NCI-H2107 treated with DMSO at 0.1 percent for 48 hours (cell line): ENCODE measurements at regions not wholly inside any gene's neighbourhood (a gene's known extent, or its start where the extent isn't known, plus 50 kb on each side); places are given as distances from the start of the nearest gene placed in this dataset.

Source experiments
- DNase-seq: peaks from one replicate; lab custom pipeline; 2025; ENCODE audit not compliant: unreplicated experiment; lab: John Stamatoyannopoulos, UW

DNA sequence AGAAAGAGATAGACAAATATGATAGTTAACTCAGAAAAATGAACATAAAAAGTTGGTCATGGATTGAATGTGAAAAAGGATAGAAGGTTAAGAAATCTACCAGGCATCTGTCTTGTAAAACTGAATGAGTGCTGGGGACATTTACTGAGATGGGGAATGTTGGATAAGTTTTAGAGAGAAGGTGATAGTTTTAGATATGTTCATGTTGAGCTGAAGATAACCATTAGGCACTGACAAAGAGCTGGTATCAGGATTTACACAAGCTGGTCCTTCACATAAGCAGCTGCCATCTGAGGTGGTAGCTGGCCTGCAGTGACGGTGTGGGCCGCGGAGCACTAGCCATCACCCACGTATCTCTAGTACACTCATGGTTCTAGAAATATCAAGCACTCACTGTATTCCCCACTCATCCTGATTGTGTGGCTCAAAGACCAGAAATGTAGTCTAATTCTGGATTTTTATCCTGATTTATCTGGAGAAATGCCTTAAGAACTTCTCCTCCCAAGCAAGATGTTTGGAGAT lies 194.4 kb upstream of the KCNJ16 start:
- no peak for DNase-seq

GRCh38 chr17:69882281-69882680 lies 192.7 kb upstream of the KCNJ16 start:
- no peak for DNase-seq

- no peak for DNase-seq
Measured at GRCh38 chr17:69883120-69883519, 191.9 kb upstream of the KCNJ16 start.

DNA sequence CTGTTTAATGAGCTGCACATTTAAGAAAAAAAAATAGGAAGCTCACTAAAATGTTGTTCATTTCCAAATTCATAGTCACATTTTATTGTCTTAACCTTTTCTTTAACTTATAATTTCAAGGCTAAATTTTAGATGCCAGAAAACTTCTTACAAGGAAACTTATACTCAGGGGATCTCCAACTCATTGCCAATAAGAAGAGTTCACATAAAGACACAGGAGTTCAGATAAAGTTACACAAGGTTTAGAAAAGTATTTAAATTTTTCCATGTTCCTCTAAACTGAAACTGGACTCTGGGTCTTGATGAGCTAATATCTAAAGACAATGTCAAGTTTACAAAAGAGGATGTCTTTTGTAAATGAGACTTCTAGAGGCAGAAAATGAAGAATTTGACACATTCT lies 190.7 kb upstream of the KCNJ16 start:
- DNase-seq: no peak

- no peak for DNase-seq
Measured at GRCh38 chr17:69884846-69885245, 190.2 kb upstream of the KCNJ16 start.

DNA sequence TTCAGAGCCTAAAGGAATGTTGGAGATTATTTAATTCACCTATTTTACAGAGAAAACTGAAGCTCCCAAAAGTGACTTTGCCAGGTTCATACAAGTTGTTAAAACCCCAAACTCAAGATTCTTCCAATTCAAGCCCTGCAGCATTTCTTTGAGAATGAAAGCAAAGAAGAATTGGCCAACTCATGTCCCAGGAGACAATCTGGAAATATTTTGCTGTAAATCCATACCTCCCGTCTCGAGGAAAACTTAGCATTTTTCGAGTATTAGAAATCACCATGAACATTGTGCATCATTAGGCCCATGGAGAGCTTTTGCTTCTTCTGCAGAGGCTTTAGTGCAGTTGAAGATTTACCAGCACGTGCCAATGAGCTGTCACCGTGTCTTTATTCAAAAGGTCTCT lies 176.4 kb upstream of the KCNJ16 start:
- DNase-seq: no peak

DNA sequence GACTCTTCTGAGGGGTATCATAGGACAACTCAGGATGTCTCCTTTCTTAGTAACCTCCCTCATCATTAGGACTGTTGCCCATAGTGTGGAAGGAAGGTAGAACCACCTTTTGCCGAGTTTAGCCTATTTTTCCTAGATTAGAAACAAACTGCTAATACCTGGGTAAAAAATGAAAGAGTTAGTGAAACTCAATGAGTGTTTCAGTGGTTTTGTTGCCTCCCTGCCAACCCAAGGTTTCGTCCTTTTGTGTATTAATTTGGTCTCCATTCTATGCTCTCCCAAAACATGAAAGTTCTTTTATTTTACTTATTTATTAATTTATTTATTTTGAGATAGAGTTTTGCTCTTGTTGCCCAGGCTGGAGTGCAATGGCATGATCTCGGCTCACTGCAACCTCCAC lies 174.9 kb upstream of the KCNJ16 start:
- DNase-seq: no peak

GRCh38 chr17:69900829-69901228 lies 174.2 kb upstream of the KCNJ16 start:
- DNase-seq: no peak

DNA sequence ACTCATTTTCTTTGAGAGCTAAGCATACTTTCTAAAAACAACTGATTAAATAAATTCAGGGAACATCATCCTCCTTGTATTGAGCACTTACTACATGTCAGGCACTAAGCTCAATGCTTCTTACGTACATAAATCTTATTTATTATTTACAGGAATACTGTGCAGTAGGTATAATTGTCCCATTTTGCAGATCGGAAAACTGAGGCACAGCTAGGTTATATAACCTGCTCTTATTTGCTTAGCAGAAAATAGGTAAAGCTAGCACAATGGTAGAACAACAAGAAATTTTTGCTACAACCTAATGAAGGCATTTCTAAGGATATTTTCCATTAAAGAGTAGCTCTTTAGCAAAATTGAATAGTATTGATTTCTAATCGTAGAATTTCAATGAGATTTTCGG lies 168.7 kb upstream of the KCNJ16 start:
- no peak for DNase-seq

DNA sequence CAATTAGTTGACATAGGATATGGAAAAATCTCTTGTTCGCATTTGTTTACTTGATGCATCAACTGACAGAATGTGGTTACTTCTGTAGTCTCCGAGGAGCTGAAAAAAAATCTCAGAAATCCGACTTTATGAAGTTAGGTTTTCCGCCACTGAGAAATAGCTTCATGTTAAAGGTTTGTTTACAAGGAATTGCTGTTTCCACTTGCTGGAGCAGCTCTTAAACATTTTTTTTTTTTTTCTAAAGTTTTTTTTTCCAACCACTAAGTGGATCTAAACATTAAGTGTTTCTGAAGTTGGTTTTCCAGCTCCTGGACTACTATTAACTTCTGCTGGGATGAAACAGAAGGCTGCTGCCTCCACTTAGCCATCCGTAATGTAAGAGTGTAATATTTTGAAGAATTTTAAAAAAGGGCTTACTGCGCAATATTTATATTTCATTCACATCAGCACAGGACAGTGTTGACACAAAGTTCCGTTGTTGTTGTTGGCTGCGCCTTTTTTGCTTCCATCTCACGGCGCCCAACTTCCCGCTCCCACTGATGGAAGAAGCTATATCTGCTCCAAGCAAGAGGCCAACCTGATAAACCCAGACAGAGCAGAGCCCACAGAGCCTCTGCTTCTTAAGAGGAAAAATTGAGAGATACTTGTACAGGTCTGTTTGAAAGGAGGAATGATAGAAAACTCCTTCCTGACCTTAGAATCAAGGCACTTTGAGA lies 167.7 kb upstream of the KCNJ16 start:
- DNase-seq: no peak

GRCh38 chr17:69908626-69909368 lies 166.2 kb upstream of the KCNJ16 start:
- DNase-seq: no peak

DNA sequence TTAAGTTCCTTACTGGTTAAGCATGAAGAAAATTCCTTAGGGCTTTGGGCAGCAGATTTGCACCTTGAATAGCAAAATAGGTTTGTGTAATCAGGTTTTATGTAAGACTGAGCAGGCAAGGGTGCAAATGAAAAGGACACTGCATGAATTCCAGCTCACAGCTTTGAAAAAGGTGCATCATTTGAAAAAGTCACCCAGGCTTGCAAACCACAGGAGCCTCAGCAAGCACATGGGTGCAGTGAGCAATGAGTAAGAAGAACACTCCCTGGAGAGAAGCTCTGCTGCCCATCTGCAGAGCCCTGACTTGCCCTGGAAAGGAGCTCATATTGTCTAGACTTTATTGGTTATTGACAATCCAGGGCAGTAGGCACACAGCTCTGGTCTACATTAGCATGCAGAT lies 165.6 kb upstream of the KCNJ16 start:
- DNase-seq: no peak

DNA sequence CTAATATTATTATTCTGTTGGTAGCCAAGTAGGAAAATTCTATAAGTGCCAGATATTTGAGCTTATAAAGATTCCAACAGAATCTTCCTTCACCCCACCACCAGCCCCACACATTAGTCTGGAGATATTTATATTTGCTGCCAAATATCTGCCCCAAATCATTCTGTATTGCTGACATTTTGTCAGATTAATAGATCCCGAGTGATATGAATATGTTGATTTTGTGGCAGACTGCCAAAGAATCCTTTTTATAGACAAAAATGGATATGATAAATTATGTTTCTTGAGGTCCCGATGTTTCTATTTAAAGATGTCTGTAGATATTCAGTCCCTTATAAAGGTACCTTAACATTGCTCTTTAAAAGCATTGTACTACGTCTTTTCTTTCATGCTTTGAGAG lies 162.2 kb upstream of the KCNJ16 start:
- DNase-seq: no peak

- no peak for DNase-seq
Measured at GRCh38 chr17:69913216-69913615, 161.8 kb upstream of the KCNJ16 start.

DNA sequence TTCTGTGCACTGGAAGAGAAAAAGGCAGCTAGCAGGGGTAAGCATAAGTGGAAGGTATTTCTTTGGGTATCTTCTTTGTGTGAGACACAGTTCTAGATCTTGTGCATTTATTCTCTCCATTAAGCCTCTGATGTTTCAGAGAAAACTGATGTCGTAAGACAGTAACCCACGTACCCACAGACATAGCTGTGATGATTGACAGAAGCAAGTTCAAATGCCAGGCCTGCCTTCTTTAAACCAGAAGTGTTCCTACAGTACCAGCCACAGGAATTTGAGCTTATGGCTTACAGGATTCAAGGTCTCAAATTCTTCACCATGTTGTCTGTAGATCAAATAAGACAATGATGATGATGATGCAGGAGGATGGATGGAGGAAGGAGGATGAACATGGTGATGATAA lies 161.4 kb upstream of the KCNJ16 start:
- no peak for DNase-seq

DNA sequence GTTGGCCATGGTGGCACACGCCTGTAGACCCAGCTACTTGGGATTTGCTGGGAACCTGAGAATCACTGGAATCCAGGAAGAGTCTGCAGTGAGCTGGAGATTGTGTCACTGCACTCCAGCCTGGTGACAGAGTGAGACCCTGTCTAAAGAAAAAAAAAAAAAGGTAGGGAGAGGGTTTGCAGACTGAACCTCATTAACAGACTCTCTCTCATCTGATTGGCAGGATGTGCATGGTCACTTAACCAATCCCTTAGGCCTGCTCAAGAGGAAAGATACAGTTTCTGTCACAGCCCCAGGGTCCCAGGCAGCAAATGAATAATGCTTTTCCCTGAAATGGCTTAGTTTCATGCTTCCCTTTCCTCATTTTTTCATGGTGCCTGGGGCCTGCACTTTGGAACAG lies 160.5 kb upstream of the KCNJ16 start:
- no peak for DNase-seq

DNA sequence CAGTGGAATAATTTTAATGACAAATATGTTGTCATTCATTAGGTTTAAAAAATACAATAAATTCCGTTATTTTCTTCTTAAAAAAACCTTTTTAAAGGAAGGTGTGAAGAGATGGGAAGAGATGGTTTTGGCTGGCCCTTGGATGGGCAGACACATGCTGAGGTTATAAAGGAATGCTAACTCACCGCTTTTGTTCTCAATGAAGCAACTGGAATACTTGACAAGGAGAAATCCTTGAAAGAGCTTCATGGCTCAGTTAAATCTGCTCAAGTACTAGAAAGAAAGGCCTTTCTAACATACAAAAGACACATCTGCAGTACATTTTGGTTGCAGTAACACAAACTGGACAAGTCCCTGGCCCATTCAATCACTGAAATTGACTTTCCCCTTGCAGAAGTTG lies 158.3 kb upstream of the KCNJ16 start:
- DNase-seq: no peak

GRCh38 chr17:69918164-69918563 lies 156.9 kb upstream of the KCNJ16 start:
- DNase-seq: no peak

DNA sequence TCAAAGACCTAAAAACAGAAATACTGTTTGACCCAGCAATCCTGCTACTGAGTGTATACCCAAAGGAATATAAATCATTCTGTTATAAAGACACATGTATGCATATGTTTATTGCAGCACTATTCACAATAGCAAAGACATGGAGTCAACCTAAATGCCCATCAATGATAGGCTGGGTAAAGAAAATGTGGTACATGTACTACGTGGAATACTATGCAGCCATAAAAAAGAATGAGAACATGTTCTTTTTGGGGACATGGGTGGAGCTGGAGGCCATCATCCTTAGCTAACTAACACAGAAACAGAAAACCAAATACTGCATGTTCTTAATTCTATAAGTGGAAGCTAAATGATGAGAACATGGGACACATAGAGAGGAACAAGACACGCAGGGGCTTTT lies 155.2 kb upstream of the KCNJ16 start:
- DNase-seq: no peak

DNA sequence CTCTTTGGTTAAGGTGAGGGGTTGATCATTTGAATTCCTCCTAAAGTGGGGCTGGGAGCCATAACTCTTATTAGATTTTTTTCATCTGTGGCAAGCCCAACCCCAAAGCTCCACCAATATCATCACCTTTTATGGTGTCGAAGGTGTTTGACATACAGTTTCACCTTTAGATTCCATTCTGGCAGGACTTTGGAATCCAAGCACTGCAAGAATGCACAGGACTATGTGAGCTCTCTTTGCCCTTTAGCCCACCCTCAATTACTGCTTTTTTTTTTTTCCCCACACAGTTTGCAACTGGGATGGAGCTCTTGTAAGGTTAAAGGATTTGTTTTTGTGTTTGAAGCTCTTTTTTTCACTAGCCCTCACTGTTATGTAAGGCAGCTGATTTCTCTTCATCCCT lies 154.0 kb upstream of the KCNJ16 start:
- no peak for DNase-seq

GRCh38 chr17:69928611-69929010 lies 146.4 kb upstream of the KCNJ16 start:
- DNase-seq: no peak

GRCh38 chr17:69936996-69937395 lies 138.0 kb upstream of the KCNJ16 start:
- DNase-seq: no peak

GRCh38 chr17:69943058-69943457 lies 132.0 kb upstream of the KCNJ16 start:
- DNase-seq: no peak
